NB4 (cell line): ENCODE measurements at regions not wholly inside any gene's neighbourhood (a gene's known extent, or its start where the extent isn't known, plus 50 kb on each side); places are given as distances from the start of the nearest gene placed in this dataset.

ENCODE experiments used
- DNase-seq: peaks from one replicate; pipeline ENCODE4 v3.0.0; 2010; ENCODE audit warnings: low read depth
- H3K4me3 ChIP-seq: one replicate; pipeline ENCODE4 v1.5.1; 2011; ENCODE audit warnings: mild to moderate bottlenecking, low read depth, low read length, moderate library complexity
- MYC ChIP-seq: IDR thresholded peaks from 2 replicates; pipeline ENCODE4 v1.6.1; 2011; ENCODE audit warnings: low read depth, low read length
- POLR2A ChIP-seq: IDR thresholded peaks from 2 replicates; pipeline ENCODE4 v1.6.1; 2011; ENCODE audit warnings: mild to moderate bottlenecking; ENCODE audit not compliant: insufficient read length; ENCODE audit errors: extremely low read depth
- TF ChIP-seq, protein P1 (sequence below): IDR thresholded peaks from one replicate; pipeline ENCODE4 v1.5.1; 2012; ENCODE audit warnings: low read depth, low read length
- TF ChIP-seq, protein P2 (sequence below): IDR thresholded peaks from 2 replicates; pipeline ENCODE4 v1.6.1; 2011; ENCODE audit warnings: low read depth, low read length

DNA sequence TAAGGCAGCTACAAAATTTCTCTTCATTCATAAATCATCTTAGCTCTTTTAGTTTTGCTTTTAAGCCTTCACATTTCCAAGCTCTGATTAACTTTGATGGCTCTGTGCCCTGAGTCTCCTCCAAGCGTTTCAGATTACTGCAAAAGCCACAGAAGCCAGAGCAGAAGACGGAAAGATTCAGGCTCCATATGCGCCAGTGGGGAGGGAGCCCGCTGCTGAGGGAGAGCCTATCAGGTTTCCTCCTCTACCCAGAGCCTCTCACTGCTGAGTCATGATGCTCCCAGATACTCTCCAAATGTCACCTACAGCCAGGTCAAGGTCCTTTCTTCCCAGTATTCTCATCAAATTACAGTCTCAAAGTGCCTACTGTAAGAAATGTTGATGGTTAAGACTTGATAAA lies 193.6 kb downstream of the RAP2A start:
- no peak for DNase-seq
- no peak overlapping the region for H3K4me3 ChIP-seq
- TF ChIP-seq, protein P1, sequence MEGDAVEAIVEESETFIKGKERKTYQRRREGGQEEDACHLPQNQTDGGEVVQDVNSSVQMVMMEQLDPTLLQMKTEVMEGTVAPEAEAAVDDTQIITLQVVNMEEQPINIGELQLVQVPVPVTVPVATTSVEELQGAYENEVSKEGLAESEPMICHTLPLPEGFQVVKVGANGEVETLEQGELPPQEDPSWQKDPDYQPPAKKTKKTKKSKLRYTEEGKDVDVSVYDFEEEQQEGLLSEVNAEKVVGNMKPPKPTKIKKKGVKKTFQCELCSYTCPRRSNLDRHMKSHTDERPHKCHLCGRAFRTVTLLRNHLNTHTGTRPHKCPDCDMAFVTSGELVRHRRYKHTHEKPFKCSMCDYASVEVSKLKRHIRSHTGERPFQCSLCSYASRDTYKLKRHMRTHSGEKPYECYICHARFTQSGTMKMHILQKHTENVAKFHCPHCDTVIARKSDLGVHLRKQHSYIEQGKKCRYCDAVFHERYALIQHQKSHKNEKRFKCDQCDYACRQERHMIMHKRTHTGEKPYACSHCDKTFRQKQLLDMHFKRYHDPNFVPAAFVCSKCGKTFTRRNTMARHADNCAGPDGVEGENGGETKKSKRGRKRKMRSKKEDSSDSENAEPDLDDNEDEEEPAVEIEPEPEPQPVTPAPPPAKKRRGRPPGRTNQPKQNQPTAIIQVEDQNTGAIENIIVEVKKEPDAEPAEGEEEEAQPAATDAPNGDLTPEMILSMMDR = no peak
- TF ChIP-seq, protein P2, sequence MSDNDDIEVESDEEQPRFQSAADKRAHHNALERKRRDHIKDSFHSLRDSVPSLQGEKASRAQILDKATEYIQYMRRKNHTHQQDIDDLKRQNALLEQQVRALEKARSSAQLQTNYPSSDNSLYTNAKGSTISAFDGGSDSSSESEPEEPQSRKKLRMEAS = no peak
- TF ChIP-seq MYC (no peak), POLR2A (no peak)

DNA sequence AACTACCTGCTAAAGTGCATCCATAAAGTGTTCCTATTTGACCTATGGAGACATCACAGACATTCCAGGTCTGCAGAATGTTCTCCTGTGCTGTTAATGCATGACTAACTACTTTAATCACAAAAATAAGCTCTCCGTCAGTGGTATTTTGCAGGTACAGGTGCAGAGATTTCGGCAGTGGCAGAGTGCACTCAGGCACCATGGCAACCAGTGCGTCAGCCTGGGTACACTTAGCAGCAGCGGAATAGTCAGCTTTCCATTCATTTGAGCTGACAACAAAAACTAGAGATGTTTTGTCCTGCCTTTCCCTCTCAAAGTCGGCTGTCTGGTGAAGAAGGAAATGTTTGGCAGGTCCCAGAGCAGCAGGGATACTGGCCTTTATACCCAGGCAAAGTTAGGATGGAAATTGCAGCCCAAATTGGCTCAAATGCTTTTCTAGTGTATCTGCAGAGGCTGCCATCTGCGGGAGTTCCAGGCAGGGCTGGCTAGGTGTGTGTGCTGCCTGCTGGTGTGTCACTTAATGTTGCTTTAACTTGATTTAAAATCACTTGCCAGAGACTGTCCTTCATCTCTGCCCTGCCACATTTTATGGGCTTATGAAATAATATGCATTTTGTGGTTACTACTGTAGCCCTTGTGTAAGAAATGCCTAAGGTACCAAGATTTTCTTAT lies 195.8 kb downstream of the RAP2A start:
- no peak overlapping the region for H3K4me3 ChIP-seq
- DNase-seq = no peak
- TF ChIP-seq, protein P2 = no peak
- TF ChIP-seq, protein P1 = no peak
- TF ChIP-seq POLR2A (no peak), MYC (no peak)

DNA sequence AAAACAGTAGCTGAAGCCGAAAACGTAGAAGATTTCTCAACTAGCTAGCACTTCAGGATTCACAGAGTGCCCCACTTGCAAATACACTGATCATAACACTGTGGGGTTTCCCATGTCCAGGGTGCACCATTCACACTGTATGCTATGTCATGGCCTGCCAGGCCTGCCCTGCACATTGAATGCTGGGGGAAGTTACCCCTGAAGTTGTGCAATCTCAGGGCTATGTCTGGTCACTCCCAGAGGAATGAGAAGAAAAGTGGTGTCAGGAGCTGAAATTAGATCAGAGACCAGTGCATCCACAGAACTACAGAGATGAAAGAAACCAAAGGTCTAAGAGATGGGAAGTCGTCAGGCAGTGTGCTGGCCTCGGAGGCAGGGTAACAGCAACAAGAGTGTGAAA lies 196.8 kb downstream of the RAP2A start:
- no peak overlapping the region for H3K4me3 ChIP-seq
- peak; percentile 7 for DNase-seq
- TF ChIP-seq, protein P1 = no peak
- TF ChIP-seq MYC (no peak), POLR2A (no peak)
- TF ChIP-seq, protein P2 = no peak

DNA sequence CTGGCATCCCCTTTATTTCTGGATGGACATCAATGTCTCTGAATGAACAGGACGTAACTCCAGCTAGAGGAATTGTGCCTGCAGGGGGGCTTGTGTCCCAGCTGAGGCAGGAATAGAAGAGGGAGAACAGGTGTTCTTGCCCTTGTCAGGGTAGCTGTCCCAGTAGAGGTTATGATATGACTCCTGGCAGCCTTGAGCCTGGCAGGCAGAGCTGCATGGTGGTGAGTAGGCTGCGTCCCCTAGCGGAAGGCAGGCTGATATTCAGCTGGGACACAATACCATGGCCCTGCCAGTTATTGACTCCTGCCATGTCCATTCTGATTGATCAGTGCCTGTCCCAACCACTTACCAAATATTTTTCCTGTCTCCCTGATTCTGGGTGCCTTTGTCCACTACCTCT lies 197.2 kb downstream of the RAP2A start:
- DNase-seq = no peak
- no peak for TF ChIP-seq POLR2A
- TF ChIP-seq, protein P1 = no peak
- TF ChIP-seq, protein P2 = no peak
- no peak for TF ChIP-seq MYC
- no peak overlapping the region for H3K4me3 ChIP-seq

DNA sequence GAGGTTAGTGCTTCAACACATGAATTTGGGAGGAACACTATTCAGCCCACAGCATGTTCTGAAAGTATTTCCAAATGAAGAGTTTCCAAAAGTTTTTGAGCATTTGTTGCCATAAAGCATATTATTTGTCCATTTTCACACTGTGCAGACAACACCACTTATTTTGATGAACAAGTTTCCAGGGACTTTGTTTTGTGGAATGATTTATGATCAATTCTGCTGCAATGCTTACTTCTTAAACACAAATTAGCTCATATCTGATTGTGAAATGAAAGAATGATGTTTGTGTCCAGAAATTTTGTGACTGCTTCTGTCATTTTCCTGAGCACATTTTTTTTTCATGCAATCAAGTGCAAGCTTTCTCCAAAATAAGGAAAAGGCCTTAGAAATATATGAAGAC lies 205.3 kb downstream of the RAP2A start:
- TF ChIP-seq, protein P1 = no peak
- no peak for TF ChIP-seq MYC
- no peak for TF ChIP-seq POLR2A
- TF ChIP-seq, protein P2 = no peak
- H3K4me3 ChIP-seq = no peak overlapping the region
- no peak for DNase-seq

DNA sequence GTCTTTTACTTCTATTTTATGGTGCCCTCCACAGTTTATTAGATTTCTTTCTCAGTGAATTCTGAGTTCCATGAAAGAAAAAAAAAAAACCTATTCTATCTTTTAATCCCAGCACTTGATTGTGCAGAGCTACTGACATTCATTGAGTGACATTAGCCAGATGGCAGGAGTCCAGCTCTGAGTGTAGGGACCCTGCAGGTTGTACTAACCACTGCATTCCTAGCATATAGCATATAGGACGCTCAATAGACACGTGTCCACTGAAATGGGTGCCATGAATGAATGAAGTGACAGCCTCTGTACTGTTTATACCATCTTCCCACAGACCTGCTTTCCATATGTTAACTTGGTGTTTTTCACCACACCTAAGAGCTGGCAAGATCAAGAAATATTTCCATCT lies 206.3 kb downstream of the RAP2A start:
- TF ChIP-seq, protein P2 = no peak
- TF ChIP-seq, protein P1 = no peak
- TF ChIP-seq MYC = no peak
- no peak for TF ChIP-seq POLR2A
- H3K4me3 ChIP-seq = no peak overlapping the region
- DNase-seq = no peak
